HepG2 (cell line): ENCODE measurements at regions not wholly inside any gene's neighbourhood (a gene's known extent, or its start where the extent isn't known, plus 50 kb on each side); places are given as distances from the start of the nearest gene placed in this dataset.

ENCODE experiments used
- DMAP1 ChIP-seq: IDR thresholded peaks from 2 replicates; pipeline ENCODE4 v1.6.1; 2016
- EP300 ChIP-seq, 3 experiments: sonication (generic) in 1 of 3; formaldehyde crosslinking in 1 of 3; IDR thresholded peaks; 2 replicates each; pipeline versions ENCODE4 v1.5.1 to v1.6.1; 2011 to 2020; ENCODE audit warnings: low read depth in 2 of 3, low read length in 2 of 3, borderline replicate concordance in 1 of 3, improper control_type of control experiment in 1 of 3, mild to moderate bottlenecking in 1 of 3, missing genetic modification reagents in 1 of 3, moderate library complexity in 1 of 3
- FLYWCH1 ChIP-seq: sonication (generic); formaldehyde crosslinking; IDR thresholded peaks from 2 replicates; pipeline ENCODE4 v1.8.1; 2023; ENCODE audit warnings: mild to moderate bottlenecking, missing genetic modification reagents
- GATA4 ChIP-seq: sonication (generic); IDR thresholded peaks from 2 replicates; pipeline ENCODE4 v1.6.1; 2016; ENCODE audit warnings: antibody characterized with exemption, low read depth, borderline replicate concordance
- JUNB ChIP-seq: sonication (generic); formaldehyde crosslinking; IDR thresholded peaks from 2 replicates; pipeline ENCODE4 v1.8.0; 2022; ENCODE audit warnings: missing genetic modification reagents, mild to moderate bottlenecking, borderline replicate concordance
- MTA1 ChIP-seq: sonication (generic); formaldehyde crosslinking; IDR thresholded peaks from 2 replicates; pipeline ENCODE4 v1.4.0; 2020; ENCODE audit warnings: missing genetic modification reagents, mild to moderate bottlenecking, borderline replicate concordance
- NR2F1 ChIP-seq, 2 experiments: fragments of 450-650 bp in 1 of 2; formaldehyde crosslinking in 1 of 2; IDR thresholded peaks; 2 replicates each; pipeline versions ENCODE4 v1.5.0 to v1.6.1; 2016 to 2020; ENCODE audit warnings: mild to moderate bottlenecking in 1 of 2, missing compliant biosample characterization in 1 of 2, missing genetic modification reagents in 1 of 2, moderate library complexity in 1 of 2
- POLR2A ChIP-seq, 2 experiments: IDR thresholded peaks; 2 replicates each; pipeline ENCODE4 v1.6.1; 2011; ENCODE audit warnings: low read depth in 2 of 2, low read length in 2 of 2, mild to moderate bottlenecking in 1 of 2, moderate library complexity in 1 of 2; ENCODE audit not compliant: insufficient read depth in 1 of 2
- RNF2 ChIP-seq: fragments of 450-650 bp; conservative IDR thresholded peaks from 2 replicates; pipeline ENCODE4 v1.6.1; 2016; ENCODE audit warnings: low read depth
- TAF1 ChIP-seq: sonication (generic); formaldehyde crosslinking; IDR thresholded peaks from 2 replicates; pipeline ENCODE4 v1.4.0; 2020; ENCODE audit warnings: missing genetic modification reagents
- ZNF354B ChIP-seq: sonication (generic); formaldehyde crosslinking; IDR thresholded peaks from 2 replicates; pipeline ENCODE4 v1.8.0; 2022; ENCODE audit warnings: mild to moderate bottlenecking, missing genetic modification reagents
- TF ChIP-seq, protein P1 (sequence below): fragments of 450-650 bp; IDR thresholded peaks from 2 replicates; pipeline ENCODE4 v1.6.1; 2017
- TF ChIP-seq, protein P2 (sequence below): sonication (generic); formaldehyde crosslinking; IDR thresholded peaks from 2 replicates; pipeline ENCODE4 v1.5.0; 2020; ENCODE audit warnings: mild to moderate bottlenecking, missing genetic modification reagents, moderate library complexity
- TF ChIP-seq, protein P3 (sequence below): sonication (generic); formaldehyde crosslinking; IDR thresholded peaks from 2 replicates; pipeline ENCODE4 v1.9.0; 2021; ENCODE audit warnings: missing genetic modification reagents, mild to moderate bottlenecking, borderline replicate concordance

DNA sequence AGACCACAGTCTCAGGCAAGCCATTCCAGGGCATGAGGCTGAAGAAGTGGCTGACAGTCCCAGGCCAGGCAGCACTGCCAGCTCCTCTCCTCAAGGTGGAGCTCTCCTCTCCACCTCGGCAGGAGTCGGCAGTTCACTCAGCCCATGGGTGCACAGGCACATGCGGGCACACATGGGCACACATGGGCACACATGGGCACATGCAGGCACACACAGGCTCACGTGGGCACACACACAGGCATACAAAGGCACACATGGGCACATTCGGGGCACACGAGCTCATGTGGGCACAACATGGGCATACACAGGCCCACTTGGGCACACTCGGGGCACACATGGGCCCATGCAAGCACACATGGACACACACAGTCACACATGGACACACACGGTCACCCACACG lies 65.3 kb upstream of the TAF1B start:
- no peak for TF ChIP-seq RNF2
- no peak for TF ChIP-seq GATA4
- TF ChIP-seq JUNB (CRISPR knock-in tag), result no peak
- no peak for TF ChIP-seq NR2F1 (CRISPR knock-in tag; IDR thresholded peaks at IDR 0.05)
- TF ChIP-seq, protein P1, sequence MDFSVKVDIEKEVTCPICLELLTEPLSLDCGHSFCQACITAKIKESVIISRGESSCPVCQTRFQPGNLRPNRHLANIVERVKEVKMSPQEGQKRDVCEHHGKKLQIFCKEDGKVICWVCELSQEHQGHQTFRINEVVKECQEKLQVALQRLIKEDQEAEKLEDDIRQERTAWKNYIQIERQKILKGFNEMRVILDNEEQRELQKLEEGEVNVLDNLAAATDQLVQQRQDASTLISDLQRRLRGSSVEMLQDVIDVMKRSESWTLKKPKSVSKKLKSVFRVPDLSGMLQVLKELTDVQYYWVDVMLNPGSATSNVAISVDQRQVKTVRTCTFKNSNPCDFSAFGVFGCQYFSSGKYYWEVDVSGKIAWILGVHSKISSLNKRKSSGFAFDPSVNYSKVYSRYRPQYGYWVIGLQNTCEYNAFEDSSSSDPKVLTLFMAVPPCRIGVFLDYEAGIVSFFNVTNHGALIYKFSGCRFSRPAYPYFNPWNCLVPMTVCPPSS, result no peak
- no peak for TF ChIP-seq DMAP1
- TF ChIP-seq POLR2A (IDR thresholded peaks at IDR 0.05; ENCODE audit: insufficient read depth in 1 of 2, low read depth in 2 of 2, low read length in 2 of 2), result no peak
- TF ChIP-seq EP300 (IDR thresholded peaks at IDR 0.05; ENCODE audit: low read depth in 2 of 2, low read length in 2 of 2), result no peak
- TF ChIP-seq EP300 (CRISPR knock-in tag; IDR thresholded peaks at IDR 0.05; ENCODE audit: borderline replicate concordance), result no peak
- no peak for TF ChIP-seq FLYWCH1 (CRISPR knock-in tag)
- TF ChIP-seq TAF1 (CRISPR knock-in tag), result no peak
- TF ChIP-seq, protein P2, sequence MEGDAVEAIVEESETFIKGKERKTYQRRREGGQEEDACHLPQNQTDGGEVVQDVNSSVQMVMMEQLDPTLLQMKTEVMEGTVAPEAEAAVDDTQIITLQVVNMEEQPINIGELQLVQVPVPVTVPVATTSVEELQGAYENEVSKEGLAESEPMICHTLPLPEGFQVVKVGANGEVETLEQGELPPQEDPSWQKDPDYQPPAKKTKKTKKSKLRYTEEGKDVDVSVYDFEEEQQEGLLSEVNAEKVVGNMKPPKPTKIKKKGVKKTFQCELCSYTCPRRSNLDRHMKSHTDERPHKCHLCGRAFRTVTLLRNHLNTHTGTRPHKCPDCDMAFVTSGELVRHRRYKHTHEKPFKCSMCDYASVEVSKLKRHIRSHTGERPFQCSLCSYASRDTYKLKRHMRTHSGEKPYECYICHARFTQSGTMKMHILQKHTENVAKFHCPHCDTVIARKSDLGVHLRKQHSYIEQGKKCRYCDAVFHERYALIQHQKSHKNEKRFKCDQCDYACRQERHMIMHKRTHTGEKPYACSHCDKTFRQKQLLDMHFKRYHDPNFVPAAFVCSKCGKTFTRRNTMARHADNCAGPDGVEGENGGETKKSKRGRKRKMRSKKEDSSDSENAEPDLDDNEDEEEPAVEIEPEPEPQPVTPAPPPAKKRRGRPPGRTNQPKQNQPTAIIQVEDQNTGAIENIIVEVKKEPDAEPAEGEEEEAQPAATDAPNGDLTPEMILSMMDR, result peak; percentile 81
- TF ChIP-seq MTA1, result no peak
- no peak for TF ChIP-seq ZNF354B
- TF ChIP-seq, protein P3, sequence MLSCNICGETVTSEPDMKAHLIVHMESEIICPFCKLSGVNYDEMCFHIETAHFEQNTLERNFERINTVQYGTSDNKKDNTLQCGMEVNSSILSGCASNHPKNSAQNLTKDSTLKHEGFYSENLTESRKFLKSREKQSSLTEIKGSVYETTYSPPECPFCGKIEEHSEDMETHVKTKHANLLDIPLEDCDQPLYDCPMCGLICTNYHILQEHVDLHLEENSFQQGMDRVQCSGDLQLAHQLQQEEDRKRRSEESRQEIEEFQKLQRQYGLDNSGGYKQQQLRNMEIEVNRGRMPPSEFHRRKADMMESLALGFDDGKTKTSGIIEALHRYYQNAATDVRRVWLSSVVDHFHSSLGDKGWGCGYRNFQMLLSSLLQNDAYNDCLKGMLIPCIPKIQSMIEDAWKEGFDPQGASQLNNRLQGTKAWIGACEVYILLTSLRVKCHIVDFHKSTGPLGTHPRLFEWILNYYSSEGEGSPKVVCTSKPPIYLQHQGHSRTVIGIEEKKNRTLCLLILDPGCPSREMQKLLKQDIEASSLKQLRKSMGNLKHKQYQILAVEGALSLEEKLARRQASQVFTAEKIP (CRISPR knock-in tag), result no peak
